ENCODE measurements at regions not wholly inside any gene's neighbourhood (a gene's known extent, or its start where the extent isn't known, plus 50 kb on each side); places are given as distances from the start of the nearest gene placed in this dataset.

GRCh38 chr7:97659363-97660045 lies 72.4 kb upstream of the TAC1 start:
- DNase-seq = no peak

- DNase-seq = no peak
Observed at GRCh38 chr7:97667359-97667758, 64.5 kb upstream of the TAC1 start.

- no peak for DNase-seq
Observed at GRCh38 chr7:97671571-97671970, 60.3 kb upstream of the TAC1 start.

DNA sequence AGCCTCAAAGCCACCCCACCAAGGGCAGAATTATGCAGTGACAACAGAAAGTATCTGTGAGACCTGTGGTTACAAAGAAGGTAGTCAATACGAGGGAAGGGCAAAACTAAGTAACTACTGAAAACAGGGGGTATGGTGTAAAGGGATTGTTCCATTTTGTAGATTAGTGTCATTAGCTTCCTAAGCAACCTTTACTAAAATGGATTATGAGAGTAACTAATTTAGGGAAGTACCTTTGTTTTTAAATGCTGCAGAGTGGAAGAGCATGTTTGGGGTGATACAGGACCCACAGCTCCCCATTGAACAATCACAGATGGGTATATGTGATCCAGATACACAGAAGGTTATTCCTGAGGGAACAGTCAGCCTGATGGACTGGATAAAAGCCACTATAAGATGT lies 51.3 kb upstream of the TAC1 start:
- no peak for DNase-seq
